GM10266 (cell line): ENCODE measurements at regions not wholly inside any gene's neighbourhood (a gene's known extent, or its start where the extent isn't known, plus 50 kb on each side); places are given as distances from the start of the nearest gene placed in this dataset.

Experiments
- DNase-seq: peaks from one replicate; pipeline ENCODE4 v3.0.0; 2012; ENCODE audit errors: extremely low spot score
- TF ChIP-seq, protein P1 (sequence below): IDR thresholded peaks from 2 replicates; pipeline ENCODE4 v1.5.1; 2012; ENCODE audit warnings: mild to moderate bottlenecking, low read depth; ENCODE audit not compliant: control insufficient read depth, insufficient read depth; ENCODE audit errors: missing control alignments

DNA sequence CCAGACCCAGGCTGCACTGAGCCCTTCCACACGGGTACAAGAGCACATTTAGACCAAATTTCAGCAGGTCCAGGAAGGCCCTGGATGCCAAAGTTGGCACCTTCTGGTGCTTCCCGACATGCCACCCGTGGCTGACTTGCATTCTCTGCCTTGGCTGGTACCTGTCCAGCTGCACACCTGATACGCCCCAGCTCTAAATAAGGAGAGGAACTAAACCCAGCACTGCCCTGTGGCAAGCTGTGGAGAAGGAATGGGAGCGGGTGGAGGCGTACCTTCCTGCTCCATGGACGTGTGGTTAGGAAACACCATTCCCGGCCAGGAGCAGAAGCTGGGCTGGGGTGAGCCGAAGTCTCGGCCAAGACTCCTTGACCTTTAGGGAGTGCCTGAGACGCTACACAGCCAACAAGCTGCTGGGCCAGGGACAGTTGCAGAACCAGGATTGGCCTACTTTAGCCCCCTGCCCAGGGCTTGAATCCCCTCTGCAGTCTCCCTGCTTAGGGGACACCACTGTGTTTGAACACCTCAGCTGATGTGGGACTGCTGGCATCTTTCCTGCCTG, 86.5 kb upstream of the TAF1B start:
- TF ChIP-seq, protein P1, sequence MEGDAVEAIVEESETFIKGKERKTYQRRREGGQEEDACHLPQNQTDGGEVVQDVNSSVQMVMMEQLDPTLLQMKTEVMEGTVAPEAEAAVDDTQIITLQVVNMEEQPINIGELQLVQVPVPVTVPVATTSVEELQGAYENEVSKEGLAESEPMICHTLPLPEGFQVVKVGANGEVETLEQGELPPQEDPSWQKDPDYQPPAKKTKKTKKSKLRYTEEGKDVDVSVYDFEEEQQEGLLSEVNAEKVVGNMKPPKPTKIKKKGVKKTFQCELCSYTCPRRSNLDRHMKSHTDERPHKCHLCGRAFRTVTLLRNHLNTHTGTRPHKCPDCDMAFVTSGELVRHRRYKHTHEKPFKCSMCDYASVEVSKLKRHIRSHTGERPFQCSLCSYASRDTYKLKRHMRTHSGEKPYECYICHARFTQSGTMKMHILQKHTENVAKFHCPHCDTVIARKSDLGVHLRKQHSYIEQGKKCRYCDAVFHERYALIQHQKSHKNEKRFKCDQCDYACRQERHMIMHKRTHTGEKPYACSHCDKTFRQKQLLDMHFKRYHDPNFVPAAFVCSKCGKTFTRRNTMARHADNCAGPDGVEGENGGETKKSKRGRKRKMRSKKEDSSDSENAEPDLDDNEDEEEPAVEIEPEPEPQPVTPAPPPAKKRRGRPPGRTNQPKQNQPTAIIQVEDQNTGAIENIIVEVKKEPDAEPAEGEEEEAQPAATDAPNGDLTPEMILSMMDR = no peak
- DNase-seq = no peak

DNA sequence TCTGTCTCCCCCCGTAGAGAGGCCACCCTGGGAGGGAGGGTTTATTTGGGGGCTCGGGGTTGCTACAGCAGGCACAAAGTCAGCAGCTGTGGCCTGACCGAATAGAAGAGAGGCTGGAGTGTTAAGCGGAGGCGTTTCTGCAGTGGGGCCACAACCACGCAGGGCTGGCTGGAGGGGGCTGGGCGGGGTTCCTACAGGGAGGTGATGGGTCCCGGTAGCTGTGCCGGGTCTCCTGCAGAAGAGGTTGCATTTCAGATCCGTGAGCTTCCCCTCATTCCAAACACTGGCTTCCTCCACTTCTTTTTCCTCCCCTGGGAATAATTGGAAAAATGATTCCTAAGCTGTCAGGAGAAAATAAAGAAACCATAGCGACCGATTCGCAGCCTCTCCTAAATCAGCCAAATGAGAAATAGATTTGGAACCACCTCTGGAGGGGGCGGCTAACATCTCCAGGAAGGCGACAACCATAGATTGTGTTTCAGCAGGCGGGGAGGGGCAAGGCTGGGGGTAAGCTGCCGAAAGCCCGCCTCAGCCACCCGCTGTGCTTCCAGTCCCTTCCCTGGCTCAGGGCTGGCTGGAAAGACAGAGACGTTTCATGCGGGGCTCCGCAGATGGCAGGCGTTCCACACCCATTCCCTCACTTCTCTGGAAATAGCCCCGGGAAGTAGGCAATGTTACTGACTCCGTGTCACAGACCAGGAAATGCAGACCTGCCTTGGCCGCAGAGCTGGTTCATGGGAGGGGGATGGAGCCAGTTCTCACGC, 85.6 kb upstream of the TAF1B start:
- TF ChIP-seq, protein P1 = no peak
- no peak for DNase-seq

DNA sequence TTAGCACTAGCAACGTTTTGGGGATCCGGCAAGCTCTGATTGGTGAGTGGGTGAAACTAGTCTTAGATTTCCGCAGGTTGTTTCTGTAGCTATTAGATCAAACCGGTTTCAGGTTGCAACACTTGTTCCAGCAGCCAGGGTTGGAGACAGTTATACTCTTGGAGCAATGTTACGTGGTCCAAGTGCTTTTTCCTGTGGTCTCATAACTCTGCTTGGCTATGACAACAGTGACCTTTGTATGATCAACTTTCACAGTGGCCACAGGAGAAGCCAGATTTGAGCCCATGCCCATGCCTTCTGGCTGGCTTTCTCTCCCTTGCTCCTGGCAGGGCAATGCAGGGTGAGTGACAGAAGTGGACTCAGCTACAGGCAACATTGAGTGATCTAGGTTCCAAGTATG, 84.5 kb upstream of the TAF1B start:
- no peak for DNase-seq
- TF ChIP-seq, protein P1 = no peak

DNA sequence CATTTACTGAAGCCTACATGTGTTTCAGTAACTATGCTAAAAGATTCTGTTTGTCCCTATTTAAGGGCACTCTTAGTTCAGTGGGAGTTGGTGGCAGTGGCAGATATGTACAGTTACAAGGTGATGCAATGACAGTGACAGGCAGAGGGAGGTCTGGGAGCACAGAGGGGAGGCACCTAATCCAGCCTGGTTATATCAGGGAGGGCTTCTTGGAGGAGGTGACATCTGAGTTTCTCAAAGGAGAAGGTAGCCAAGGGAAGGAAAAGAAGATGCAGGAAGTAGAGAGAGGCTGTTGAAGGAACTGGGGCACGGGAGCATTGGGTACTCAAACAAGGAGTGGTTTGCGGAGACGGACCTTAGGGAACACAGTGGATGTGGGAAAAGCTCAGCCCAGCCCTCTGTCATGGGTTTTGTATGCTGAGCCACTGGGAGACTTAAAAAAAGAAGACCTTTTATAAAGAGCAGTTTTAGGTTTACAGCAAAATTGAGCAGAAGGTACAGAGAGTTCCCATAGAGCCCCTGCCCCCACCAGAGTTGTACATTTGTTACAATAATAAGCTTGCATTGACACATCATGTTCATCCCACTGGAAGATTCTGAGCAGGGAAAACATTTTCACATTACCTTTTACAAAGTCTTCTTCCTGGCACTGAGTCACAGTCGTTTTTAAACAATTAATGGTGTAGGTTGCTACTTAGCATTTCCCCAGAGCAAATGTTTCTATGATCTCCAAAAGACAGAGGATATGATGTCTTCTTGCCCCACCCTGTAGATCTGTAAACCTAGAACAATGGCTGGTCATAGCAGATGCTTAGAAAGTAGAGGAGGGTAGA, 83.0 kb upstream of the TAF1B start:
- no peak for DNase-seq
- TF ChIP-seq, protein P1 = no peak

DNA sequence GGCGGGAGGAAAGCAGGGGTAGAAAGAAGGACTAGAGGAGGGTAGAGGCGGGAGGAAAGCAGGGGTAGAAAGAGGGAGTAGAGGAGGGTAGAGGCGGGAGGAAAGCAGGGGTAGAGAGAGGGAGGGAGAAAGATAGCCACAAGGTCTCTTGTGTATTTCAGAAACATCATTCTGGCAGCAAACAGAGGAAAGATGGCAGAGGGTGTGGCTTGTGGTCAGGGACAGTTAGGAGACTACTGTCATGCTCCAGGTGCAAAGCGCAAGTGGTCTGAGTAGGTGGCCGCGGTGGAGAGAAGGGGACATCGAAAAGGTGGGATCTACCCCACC, 82.4 kb upstream of the TAF1B start:
- TF ChIP-seq, protein P1 = no peak

DNA sequence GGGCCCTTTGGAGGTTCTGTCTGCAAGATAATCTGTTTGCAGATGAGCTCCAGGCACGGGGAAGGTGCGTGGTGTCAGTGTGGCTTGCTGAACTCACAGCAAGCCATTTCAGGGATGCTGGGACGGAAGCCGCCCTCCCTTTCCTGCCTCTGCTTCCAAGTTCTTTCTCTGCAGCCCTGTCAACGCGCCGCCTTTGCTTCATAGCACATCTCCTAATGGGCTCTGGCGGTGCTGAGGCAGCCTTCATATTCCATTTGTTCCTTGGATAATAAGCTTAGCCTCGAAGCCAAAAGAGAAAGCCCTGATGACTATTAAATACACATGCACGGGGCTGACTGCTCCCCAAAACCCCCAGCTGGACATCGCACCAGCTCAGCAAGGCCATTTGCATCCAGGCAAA, 81.7 kb upstream of the TAF1B start:
- TF ChIP-seq, protein P1 = no peak

More for the DNA sequence above, 82.4 kb upstream of the TAF1B start:
- no peak for DNase-seq

DNA sequence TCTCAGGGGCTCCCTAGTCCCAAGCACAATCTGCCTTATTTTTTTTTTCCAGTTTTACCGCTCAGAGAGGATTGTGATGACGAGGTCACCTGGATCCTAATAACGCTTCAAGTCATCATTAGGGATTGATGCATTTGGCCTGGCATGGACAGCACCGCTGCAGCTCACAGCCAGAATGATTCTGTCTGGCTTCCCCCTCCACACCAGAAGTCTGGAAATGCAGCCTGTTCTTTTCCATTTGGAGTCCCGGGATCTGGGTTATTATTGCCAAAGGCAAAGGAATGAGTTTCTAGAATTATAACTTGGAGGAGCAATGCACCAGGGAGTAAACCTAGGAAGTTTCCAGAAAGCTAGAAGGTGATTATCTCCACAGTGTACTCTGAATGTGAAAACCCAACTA, 81.1 kb upstream of the TAF1B start:
- TF ChIP-seq, protein P1 = no peak

More for the DNA sequence above, 81.7 kb upstream of the TAF1B start:
- no peak for DNase-seq

More for the DNA sequence above, 81.1 kb upstream of the TAF1B start:
- DNase-seq = no peak
